K562 (cell line): ENCODE measurements at regions not wholly inside any gene's neighbourhood (a gene's known extent, or its start where the extent isn't known, plus 50 kb on each side); places are given as distances from the start of the nearest gene placed in this dataset.

Experiments used
- ATAC-seq: fragments of 200-7000 bp; cut with Tn5 transposase; 3 replicates; pipeline ENCODE4 v1.9.1; 2020; ENCODE audit warnings: moderate library complexity
- BruUV-seq: library from RNA; stranded (reverse); fragments of 400-500 nt; replicated peaks from 2 replicates; lab custom pipeline; 2021; lab: Mats Ljungman, UMichigan
- CTCF ChIA-PET: fragments of 300-600 bp; formaldehyde crosslinking; extraction: SDS; loops from one replicate; lab custom pipeline; 2021; ENCODE audit warnings: low intra/inter-chr PET ratio; lab: Yijun Ruan, JAX
- POLR2A ChIA-PET: fragments of 300-600, 350-650 bp; sonication (Branson Sonifier 250); formaldehyde crosslinking; extraction: SDS; loops from one replicate; lab custom pipeline; 2021; ENCODE audit warnings: antibody characterized with exemption, inconsistent platforms; lab: Yijun Ruan, JAX
- DNase-seq, 4 experiments: peaks; one replicate each; pipeline versions ENCODE4 v3.0.0 to v3.0.0-alpha.2; 2011 to 2018; ENCODE audit warnings: low spot score in 3 of 4, mixed read lengths in 3 of 4; ENCODE audit errors: extremely low read depth in 1 of 4
- FAIRE-seq: peaks from 2 replicates; lab custom pipeline; 2011; peaks lifted over from hg19 to GRCh38; lab: Jason Lieb, UNC
- H2AFZ ChIP-seq: 2 replicates; pipeline ENCODE4 v1.6.0; 2011; ENCODE audit warnings: low read depth, low read length, control low read depth, inconsistent platforms
- H3K27ac ChIP-seq: fragments of 200-600 bp; 3 replicates; pipeline ENCODE4 v1.8.0; 2011; ENCODE audit warnings: low read depth, mild to moderate bottlenecking, control low read depth, inconsistent platforms, low read length, moderate library complexity, mixed read lengths; ENCODE audit errors: extremely low read depth
- H3K27me3 ChIP-seq, 2 experiments: fragments of 300-600 bp in 1 of 2; 2 replicates in 1 of 2; 3 replicates in 1 of 2; pipeline versions ENCODE4 v1.6.0 to v1.8.0; 2011; ENCODE audit warnings: inconsistent platforms in 2 of 2, low read length in 2 of 2, mild to moderate bottlenecking in 1 of 2, mixed read lengths in 1 of 2, moderate library complexity in 1 of 2; ENCODE audit not compliant: control insufficient read depth in 2 of 2, insufficient read depth in 2 of 2
- H3K36me3 ChIP-seq: fragments of 300-600 bp; 3 replicates; pipeline ENCODE4 v1.8.0; 2011; ENCODE audit warnings: mild to moderate bottlenecking, low read length, inconsistent platforms; ENCODE audit not compliant: control insufficient read depth, insufficient read depth
- H3K4me1 ChIP-seq, 2 experiments: fragments of 200-600 bp in 1 of 2; replicated peaks in 1 of 2; 2 replicates in 1 of 2; 3 replicates in 1 of 2; pipeline versions ENCODE4 v1.5.1 to v1.8.0; 2011; ENCODE audit warnings: inconsistent platforms in 2 of 2, low read length in 2 of 2, mild to moderate bottlenecking in 1 of 2, mixed read lengths in 1 of 2, moderate library complexity in 1 of 2; ENCODE audit not compliant: control insufficient read depth in 2 of 2, insufficient read depth in 2 of 2
- H3K4me2 ChIP-seq: 2 replicates; pipeline ENCODE4 v1.6.1; 2011; ENCODE audit warnings: low read length, control low read depth, inconsistent platforms, mixed read lengths; ENCODE audit not compliant: insufficient read depth
- H3K4me3 ChIP-seq: fragments of 200-600 bp; sonication (generic), shearing (Covaris generic); 2 replicates; pipeline ENCODE4 v1.5.1; 2016; ENCODE audit warnings: control low read depth, inconsistent platforms
- H3K79me2 ChIP-seq: fragments of 200-600 bp; 3 replicates; pipeline ENCODE4 v1.8.0; 2011; ENCODE audit warnings: low read length, inconsistent platforms; ENCODE audit not compliant: control insufficient read depth, insufficient read depth
- H3K9ac ChIP-seq, 2 experiments: 2 replicates each; pipeline versions ENCODE4 v1.6.0 to v1.6.1; 2011; ENCODE audit warnings: low read depth in 2 of 2, low read length in 2 of 2, control low read depth in 1 of 2, inconsistent platforms in 1 of 2, mild to moderate bottlenecking in 1 of 2, mixed read lengths in 1 of 2; ENCODE audit not compliant: insufficient read depth in 1 of 2
- H3K9me1 ChIP-seq: one replicate; pipeline ENCODE4 v1.6.0; 2011; ENCODE audit warnings: inconsistent platforms, mild to moderate bottlenecking, low read length, moderate library complexity; ENCODE audit not compliant: control insufficient read depth, insufficient read depth
- H3K9me3 ChIP-seq: replicated peaks from 2 replicates; pipeline ENCODE4 v1.5.1; 2011; ENCODE audit warnings: low read depth, low read length, inconsistent platforms; ENCODE audit not compliant: control insufficient read depth, insufficient read depth
- H4K20me1 ChIP-seq: replicated peaks from 2 replicates; pipeline ENCODE4 v1.6.1; 2011; ENCODE audit warnings: low read length, inconsistent platforms, mixed read lengths; ENCODE audit not compliant: control insufficient read depth, insufficient read depth
- CHD7 ChIP-seq: fragments of 200-600 bp; sonication (generic); IDR thresholded peaks from one replicate; pipeline ENCODE4 v1.6.1; 2012; ENCODE audit warnings: mild to moderate bottlenecking, low read depth, low read length, inconsistent platforms
- MCM2 ChIP-seq: fragments of 450-650 bp; IDR thresholded peaks from 2 replicates; pipeline ENCODE4 v1.6.1; 2017; ENCODE audit warnings: low read depth, mild to moderate bottlenecking
- MEIS2 ChIP-seq: fragments of 450-650 bp; IDR thresholded peaks from 2 replicates; pipeline ENCODE4 v1.6.1; 2014; ENCODE audit warnings: mild to moderate bottlenecking; ENCODE audit not compliant: partially characterized antibody
- POLR2H ChIP-seq: IDR thresholded peaks from 2 replicates; pipeline ENCODE4 v1.6.1; 2016; ENCODE audit warnings: missing genetic modification characterization, low read depth, mild to moderate bottlenecking, control low read depth, missing compliant biosample characterization, moderate library complexity
- SIRT6 ChIP-seq: IDR thresholded peaks from one replicate; pipeline ENCODE4 v1.6.1; 2012; ENCODE audit warnings: low read depth, mild to moderate bottlenecking, control low read depth, inconsistent platforms, low read length, moderate library complexity
- ZNF583 ChIP-seq: fragments of 250-450 bp; sonication (Bioruptor Pico); IDR thresholded peaks from 2 replicates; pipeline ENCODE4 v1.4.0; 2020
- WGBS: fragments of 100-300 bp; shearing (Covaris generic); methylation state at CpG from one replicate; pipeline ENCODE4 v1.1.6; 2016; ENCODE audit warnings: low coverage, mixed read lengths; ENCODE audit not compliant: insufficient coverage; ENCODE audit errors: missing lambda C conversion rate; 5-methylcytosine and 5-hydroxymethylcytosine counted together
- in situ Hi-C: fragments of 300-500 bp; cut with MboI; formaldehyde crosslinking; loops from 4 replicates; pipeline ENCODE4 v1.15.0; 2018; ENCODE audit warnings: inconsistent platforms, mixed read lengths
- intact Hi-C: fragments of 100-400 bp; cut with micrococcal nuclease; formaldehyde crosslinking; loops from 2 replicates; pipeline ENCODE4 v1.14.2; 2022
- TF ChIP-seq, protein P1 (sequence below), 2 experiments: fragments of 450-650 bp; conservative IDR thresholded peaks; 2 replicates each; pipeline ENCODE4 v1.6.1; 2017; ENCODE audit warnings: mild to moderate bottlenecking in 2 of 2, moderate library complexity in 2 of 2

DNA sequence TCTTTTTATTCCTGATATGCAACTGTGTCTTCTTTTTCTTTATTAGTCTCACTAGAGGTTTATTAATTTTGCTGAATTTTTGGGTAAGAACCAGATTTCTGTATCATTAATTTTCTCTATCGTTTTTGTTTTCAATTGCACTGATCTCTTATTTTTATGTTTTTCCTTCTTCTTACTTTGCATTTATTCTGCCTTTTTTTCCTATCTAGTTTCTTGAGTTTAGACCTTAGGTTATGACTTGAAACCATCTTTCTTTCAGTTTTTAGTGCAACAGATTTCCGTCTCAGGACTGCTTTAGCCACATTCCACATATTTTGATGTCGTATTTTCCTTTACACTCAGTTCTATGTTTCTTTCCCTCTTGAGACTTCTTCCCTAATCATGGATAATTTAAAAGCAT is 56.6 kb downstream of the IARS1 start:
- no peak overlapping the region for H3K4me3 ChIP-seq
- intact Hi-C loops (loop anchor here (5.0 kb wide), 1 partner anchor 95 kb away; no protein-coding TSS in a partner anchor), in situ Hi-C loops (no loop called here)
- H3K4me1 ChIP-seq, result no peaks in the 10 kb centered on the region
- FAIRE-seq (no peak), DNase-seq (no peak), ATAC-seq (no peak)
- no peaks in the 10 kb centered on the region for H3K9me3 ChIP-seq
- no peak overlapping the region for H3K9ac ChIP-seq
- ChIA-PET CTCF (no interaction called here), POLR2A (interaction anchor here (0.6 kb wide), 1 partner anchor 36 kb away, joined by 4 read pairs; no protein-coding TSS in a partner anchor)
- no TSS peak for BruUV-seq
- H2AFZ ChIP-seq, result no peak overlapping the region
- peaks cover 98% of the 10 kb centered on the region for H3K36me3 ChIP-seq
- no peak overlapping the region for H3K4me2 ChIP-seq
- 100% methylated on average over 3 of the region's 3 CpGs for WGBS
- no peaks in the 10 kb centered on the region for H4K20me1 ChIP-seq
- H3K27ac ChIP-seq, result no peak overlapping the region
- H3K79me2 ChIP-seq, result no peaks in the 10 kb centered on the region
- H3K27me3 ChIP-seq, result no peaks in the 10 kb centered on the region
- H3K9me1 ChIP-seq, result no peaks in the 10 kb centered on the region
- no peak for TF ChIP-seq ZNF583
- TF ChIP-seq SIRT6, result no peak
- TF ChIP-seq, protein P1, sequence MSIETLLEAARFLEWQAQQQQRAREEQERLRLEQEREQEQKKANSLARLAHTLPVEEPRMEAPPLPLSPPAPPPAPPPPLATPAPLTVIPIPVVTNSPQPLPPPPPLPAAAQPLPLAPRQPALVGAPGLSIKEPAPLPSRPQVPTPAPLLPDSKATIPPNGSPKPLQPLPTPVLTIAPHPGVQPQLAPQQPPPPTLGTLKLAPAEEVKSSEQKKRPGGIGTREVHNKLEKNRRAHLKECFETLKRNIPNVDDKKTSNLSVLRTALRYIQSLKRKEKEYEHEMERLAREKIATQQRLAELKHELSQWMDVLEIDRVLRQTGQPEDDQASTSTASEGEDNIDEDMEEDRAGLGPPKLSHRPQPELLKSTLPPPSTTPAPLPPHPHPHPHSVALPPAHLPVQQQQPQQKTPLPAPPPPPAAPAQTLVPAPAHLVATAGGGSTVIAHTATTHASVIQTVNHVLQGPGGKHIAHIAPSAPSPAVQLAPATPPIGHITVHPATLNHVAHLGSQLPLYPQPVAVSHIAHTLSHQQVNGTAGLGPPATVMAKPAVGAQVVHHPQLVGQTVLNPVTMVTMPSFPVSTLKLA (conservative IDR thresholded peaks at IDR 0.05), result no peak
- no peak for TF ChIP-seq CHD7
- TF ChIP-seq MEIS2, result peak; percentile 1
- TF ChIP-seq MCM2, result no peak
- peak; percentile 40 for TF ChIP-seq POLR2H (tag)
